Right ventricle myocardium superior (tissue), 1 donor: ENCODE measurements at regions not wholly inside any gene's neighbourhood (a gene's known extent, or its start where the extent isn't known, plus 50 kb on each side); places are given as distances from the start of the nearest gene placed in this dataset.

ENCODE experiments used
- ATAC-seq: fragments of 200-7000 bp; cut with Tn5 transposase; one replicate; pipeline ENCODE4 v1.9.1; 2020; ENCODE audit warnings: mild to moderate bottlenecking; ENCODE audit not compliant: poor library complexity
- DNase-seq: peaks from one replicate; pipeline ENCODE4 v3.0.0-alpha.2; 2020
- intact Hi-C: fragments of 100-400 bp; cut with DNase I; formaldehyde crosslinking; loops from one replicate; pipeline ENCODE4 v1.11.2; 2022
- donor health status: DM: no; HTN: yes; CAD: no; lungs with severe emphysema.

DNA sequence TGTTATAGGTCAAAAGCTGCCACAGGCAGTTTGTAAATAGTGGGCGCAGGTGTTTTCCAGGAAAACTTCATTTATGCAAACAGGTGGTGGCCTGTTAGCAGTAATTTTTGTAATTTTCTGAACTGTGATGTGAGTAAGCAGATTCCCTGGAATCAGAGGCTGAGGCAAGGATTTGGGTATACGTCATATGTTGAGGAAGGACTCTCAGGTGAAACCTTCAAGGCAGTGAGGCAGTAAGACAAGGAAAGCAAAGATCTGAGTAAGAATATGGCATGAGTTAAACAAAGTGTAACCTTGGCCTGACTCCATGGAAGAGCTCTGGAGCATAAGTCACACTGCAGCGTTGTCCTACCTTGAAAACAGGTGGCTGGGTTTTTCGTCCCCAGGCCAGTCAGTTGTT lies 291.1 kb upstream of the BTBD3 start:
- no peak for DNase-seq
- intact Hi-C loops: no loop called here
- no peak for ATAC-seq

DNA sequence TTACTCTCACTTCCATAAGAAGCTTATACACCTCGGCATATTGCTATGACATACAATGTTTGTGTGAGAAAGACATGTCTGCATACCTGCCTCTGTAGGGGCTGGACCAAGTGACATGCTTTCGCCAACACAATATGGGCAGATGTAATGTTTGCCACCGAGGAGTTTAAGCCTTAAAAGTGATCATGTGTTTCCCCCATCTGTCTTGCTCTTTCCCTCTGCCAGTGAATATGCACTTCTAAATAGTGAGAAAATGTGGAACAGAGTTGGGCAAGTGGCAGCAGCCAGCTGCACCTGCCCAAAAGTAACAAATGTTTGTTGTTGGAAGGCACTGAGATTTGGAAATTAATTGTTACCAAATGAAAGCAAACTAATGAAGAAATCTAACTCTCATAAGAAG lies 274.8 kb upstream of the BTBD3 start:
- DNase-seq: no peak
- no peak for ATAC-seq
- intact Hi-C loops: no loop called here

DNA sequence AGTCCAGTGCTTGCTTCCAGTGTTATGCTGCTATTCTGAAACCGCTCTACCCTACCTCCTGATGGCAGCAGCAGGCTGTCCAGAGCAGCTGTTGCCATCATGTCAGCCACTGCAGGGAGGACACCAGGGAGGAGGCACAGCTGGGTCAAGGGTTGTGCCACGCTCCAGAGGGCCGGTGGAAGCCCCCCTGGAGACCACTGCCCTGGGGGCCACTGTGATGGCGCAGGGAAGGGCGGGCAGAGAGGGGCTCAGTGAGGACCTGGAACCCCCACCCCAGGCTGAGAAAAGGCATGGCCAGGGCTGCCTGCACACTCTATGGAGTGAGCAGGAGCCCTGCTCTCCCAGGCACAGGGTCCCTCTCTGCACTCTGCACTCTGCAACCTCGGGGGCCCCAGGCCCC lies 271.3 kb upstream of the BTBD3 start:
- ATAC-seq: no peak
- DNase-seq: no peak
- intact Hi-C loops: no loop called here

DNA sequence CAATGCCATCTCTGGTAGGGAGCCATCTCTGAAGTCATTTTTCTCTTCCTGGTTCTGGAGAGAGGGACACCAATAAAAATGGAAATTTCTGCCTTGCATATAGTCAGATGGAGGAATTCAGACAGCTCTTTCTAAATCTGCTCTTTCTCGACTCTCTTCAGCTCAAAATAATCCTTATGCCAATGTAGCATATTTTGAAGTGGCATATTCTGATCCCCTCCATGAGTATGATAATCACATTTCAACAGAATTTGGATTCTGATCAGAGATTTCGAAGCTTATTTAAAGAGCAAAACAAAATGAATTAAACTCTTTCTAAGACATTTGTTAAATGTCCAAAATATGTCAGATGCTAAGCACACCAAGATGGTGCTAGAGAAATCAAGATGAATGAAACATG lies 267.1 kb upstream of the BTBD3 start:
- ATAC-seq: no peak
- intact Hi-C loops: no loop called here
- DNase-seq: no peak

DNA sequence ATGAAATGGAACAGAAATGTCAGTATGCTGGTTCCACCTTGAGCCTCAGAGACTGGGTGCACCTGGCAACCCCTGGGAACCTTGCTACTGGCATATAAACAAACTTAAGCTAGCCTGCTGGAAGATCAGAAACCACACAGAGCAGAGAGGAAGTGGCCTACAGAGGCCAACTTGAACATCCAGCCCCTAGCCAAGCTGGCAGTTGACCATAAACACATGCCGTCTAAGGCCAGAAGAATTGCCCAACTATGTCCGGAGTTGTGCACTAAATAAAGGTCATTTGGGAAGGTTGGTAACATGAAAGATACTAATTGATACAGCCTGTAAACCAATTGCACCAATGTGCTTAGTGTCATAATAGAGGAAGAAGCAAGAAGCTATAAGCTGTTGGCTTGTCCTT lies 266.6 kb upstream of the BTBD3 start:
- DNase-seq (no peak), ATAC-seq (no peak)
- intact Hi-C loops: no loop called here

DNA sequence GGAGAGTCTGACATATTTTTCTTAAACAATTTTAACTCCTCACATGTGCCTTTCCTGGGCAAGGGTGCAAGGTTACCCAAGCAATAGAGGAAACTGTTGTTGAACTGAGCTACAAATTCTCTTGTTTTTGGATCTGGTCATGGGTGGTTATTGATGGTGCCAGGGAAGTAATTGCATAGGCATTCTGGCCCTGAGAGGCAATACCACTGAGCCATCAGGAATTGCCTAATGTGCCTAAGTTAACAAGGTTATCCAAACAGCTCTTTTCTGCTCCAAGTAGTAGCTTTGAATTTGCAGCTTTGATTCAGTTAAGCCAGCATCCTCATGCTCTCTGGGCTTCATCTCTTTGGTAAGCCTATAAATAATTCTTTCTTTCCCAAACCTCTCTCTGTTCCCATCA lies 266.0 kb upstream of the BTBD3 start:
- ATAC-seq (no peak), DNase-seq (no peak)
- intact Hi-C loops: no loop called here

DNA sequence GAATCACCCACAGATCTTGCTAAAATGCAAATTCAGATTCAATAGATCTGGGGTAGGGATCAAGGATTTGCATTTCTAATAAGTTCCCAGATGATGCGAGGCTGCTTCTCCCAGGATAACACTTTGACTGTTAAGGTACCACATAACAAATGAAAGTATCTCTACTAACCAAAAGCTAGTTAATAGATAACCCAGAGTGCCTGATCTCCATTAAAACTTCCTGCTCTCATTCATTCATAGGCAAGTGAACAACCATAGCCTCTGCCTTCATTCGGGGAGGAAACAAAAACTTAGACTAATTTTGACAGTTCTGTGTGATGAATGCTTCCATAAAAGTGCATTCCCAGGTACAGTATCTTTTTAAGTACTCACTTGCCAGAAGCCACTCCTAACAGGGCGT lies 265.6 kb upstream of the BTBD3 start:
- no peak for DNase-seq
- no peak for ATAC-seq
- intact Hi-C loops: no loop called here

DNA sequence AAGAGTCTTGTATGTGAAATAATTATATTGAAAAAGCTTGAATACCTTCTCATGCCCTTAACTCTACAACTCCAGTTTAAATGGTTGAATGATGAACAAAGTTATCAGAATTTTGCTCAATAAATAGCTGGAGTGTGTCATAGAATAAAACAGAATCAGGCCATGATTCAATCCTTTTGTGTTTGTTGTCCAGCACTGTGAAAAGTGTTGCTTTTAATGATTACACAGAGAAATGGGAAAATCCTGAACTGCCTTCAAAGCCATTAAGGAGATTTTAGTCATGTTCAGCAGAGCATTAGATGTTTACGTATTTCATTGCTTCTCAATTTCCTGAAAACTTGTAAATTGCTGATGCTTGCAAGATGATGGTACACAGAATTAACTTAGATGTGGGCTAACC lies 262.9 kb upstream of the BTBD3 start:
- ATAC-seq (no peak), DNase-seq (no peak)
- intact Hi-C loops: no loop called here

DNA sequence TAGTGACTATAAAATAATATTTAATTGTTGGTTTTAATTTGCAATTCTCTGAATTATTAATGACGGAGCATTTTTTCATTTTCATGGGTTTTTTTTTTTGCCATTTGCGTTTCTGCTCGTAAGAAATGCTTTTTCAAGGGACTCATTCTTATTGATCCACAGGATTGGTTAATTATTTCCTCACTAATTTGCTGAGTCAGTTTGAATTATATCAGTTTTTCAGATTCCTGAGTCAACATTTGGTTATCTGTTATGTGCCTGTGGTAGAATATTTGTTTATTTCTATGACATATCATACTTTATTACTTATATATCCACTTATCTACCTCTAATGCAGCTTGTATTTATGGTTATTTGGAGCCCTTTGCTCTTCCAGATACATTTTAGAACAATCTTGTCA lies 257.0 kb upstream of the BTBD3 start:
- DNase-seq (no peak), ATAC-seq (no peak)
- intact Hi-C loops: no loop called here

DNA sequence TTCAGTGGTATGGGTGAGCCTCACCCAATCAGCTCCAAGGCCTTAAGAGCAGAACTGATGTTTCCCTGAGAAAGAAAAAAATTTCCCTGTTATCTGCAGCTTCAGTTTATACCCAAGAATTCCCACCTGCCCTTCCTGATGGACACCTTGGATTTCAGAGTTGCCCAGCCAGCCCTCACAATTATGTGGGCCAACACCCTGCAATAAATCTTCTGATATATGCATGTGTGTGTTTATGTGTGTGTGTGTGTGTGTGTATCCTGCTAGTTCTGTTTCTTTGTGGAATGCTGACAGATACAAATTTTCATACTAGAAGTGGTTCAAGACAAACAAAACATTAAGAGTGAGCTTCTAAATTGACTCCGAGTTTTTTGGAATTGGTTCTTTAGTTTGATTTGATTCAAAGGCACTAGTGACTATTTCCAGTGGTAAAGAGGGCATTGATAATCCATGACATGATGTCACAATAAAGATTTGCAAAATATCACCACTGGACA lies 246.6 kb upstream of the BTBD3 start:
- ATAC-seq (no peak), DNase-seq (no peak)
- intact Hi-C loops: no loop called here

DNA sequence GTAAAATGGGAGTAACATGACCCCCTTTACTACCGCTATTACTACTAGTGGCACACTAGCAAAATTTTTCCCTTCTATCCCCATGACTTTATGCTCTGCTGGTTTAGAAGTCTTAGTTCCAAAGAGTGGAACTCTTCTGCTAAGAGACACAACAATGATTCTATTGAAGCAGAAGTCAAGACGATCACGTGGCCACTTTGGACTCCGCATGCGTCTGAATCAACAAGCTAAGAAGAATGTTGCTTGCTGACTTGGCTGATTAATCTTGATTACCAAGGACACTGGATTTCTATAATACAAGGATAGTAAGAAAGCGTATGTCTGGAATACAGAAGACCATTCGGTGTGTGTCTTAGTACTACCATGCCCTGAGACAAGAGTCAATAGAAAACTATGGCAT lies 244.7 kb upstream of the BTBD3 start:
- DNase-seq (no peak), ATAC-seq (no peak)
- intact Hi-C loops: no loop called here

DNA sequence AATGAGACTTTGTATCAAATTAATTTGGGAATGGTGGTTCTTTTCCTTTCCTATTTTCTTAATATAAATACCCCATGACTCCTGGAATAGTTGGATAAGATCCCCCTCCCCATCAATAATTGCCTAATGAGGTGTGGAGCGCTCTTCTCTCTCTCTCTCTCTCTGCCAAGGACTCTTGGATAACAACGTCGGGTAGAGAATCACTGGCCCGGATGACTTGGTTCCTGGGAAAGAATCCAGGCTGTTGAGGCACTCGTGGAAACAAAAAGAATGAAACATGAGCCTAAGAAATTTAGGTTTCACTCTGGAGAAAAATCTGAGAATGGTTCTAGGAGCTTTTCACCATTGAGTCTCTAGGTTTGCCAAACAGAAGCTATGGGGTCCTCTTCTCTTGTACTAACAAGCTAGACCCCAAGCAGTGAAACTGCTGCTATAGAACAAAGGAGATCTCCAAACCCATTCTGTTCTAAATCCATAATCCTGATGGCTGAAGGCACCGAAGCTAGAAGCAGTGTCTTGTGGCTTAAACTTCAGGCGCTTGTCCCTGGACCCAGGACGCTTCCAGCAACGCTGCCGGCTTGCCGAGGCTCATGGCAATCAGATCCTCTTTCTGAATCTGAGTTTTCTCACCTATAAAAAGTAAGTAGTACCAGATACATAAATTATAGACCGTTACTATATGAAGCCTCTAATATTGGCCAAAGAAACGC lies 241.6 kb upstream of the BTBD3 start:
- no peak for DNase-seq
- intact Hi-C loops: no loop called here
- ATAC-seq: no peak

DNA sequence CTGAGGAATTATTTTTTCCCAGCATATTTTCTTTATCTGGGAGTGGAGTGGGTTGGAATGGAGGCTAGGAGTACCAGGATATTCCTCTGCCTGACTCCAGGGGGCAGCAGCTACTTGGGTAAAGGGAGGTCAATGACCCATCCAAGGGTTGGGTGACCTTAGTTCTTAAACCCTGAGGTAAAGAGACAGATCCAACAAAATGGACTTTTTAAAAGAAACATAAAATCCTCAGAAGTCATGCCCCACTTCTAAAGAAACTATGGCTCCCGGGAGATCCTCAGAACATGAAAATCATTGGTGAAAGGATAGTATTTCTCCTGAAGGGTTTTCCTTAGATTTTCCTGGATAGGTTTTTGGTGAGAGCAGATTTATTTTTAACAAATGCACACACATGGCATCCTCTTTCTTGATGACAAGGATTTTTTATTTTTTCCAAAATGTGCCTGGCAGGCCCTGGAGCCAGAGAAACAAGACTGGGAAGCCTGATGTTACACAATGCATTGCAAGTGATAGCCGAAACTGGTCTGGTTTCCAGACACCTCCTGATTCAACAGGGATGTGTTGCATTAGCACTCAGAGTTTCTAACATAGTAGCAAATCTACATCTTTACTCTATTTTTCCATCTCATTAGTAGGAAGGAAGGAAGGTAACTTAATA lies 240.9 kb upstream of the BTBD3 start:
- DNase-seq (no peak), ATAC-seq (peak; percentile 95)
- intact Hi-C loops: no loop called here

DNA sequence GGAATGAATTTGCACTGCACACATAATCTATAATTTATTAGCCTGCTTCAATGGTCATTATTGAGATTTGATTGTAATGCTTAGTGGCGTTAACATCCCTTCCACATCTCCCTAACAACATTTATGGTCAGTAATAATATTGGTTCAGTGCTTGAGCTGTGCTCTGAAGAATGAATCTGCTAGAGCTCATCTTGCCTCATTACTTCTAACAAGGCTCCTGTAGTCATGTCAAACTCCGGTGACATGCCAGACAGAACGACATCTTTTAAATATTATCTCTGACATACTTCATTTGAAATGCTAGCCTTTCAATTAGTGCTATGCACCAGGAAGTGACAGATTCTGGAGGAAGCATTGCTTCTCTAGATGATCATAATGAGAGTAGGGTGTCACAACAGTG lies 240.3 kb upstream of the BTBD3 start:
- ATAC-seq (no peak), DNase-seq (no peak)
- intact Hi-C loops: no loop called here

DNA sequence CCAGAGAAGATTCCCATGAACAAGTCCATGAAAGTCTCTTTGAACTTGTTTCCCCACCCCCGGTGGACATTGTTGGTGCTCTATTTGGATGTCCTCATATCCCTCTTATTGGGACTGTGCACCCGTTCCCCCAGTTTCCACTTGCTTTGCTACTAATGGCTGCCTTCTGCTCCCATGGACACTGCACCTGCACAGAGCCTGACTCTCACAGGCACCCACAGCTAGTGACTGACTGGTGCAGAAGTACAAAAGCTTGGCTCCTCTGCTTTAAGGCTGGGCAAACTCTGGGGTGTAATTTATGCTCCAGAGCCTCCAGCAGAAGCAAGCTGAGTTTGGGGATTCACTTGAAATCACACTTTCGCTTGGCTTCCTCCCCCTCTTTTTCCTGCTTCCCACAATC lies 239.9 kb upstream of the BTBD3 start:
- intact Hi-C loops: no loop called here
- no peak for ATAC-seq
- no peak for DNase-seq

DNA sequence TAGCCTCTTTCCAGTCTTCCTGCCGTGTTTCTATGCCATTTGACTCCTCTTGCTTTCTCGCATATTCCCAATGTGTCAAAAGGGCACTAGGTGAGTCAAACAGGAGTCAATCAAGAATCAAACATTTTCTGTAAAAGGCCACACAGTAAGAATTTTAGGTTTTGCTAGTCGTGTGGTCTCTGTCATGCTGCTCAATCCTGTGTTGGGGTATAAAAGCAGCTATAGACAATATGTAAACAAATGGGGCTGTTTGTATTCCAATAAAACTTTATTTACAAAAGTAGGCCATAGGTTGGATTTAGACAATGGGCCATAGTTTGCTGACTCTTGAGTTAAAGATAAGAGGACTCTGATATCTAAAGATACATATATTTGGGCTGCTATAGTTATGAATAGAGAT lies 235.4 kb upstream of the BTBD3 start:
- intact Hi-C loops: no loop called here
- ATAC-seq (no peak), DNase-seq (no peak)

DNA sequence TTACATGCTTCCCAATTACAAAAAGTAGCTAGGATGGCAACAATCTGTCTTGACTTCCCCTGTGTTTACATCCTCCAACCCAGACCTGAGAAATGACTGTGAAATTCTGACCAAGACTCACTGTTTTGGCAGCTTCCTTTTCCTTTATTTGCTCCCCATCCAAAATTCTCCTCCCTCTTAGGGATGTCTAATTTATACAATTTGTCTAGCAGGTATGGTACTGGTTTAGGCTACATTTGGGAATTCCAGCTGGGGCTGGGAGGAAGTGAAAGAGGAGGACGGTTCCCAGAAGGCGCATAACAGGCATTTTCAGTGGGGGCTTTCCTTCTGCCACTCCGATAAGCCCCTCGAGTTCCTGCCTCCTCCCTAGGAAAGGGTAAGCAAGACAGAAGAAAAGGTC lies 231.5 kb upstream of the BTBD3 start:
- DNase-seq (no peak), ATAC-seq (no peak)
- intact Hi-C loops: no loop called here

DNA sequence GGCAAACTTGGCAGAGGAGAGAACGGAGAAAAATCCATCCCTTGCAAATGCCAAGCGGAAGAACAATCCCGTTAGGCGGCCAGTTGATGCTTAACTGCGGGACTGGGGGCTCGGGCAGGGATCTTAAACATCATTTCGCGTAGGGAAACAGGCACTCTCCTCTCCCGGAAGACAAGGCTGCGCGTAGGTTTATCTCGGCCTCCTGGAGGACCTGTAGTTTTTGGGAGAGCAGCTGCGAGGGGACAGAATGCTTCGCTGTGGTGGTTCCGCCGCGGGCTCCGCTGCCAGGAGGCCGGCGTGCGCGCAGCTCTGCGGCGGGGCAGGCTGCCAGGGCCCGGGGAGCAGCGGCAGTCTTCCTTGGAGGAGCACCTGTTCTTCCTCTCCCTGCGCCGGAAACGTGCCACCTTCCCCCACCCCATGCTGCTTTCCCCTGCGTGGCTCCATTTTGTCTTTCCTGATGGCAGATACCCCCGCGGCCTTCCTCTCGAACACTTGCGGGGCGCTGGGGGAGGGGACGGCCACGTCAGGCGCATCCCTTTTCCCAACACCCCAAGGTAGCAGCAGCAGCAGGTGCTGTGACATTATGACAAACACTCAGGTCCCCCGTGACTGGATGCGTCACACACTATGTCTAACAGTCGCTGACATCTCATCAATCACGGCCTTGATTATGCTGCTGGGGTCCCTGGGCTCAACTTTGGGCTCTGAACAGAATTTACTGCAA lies 230.7 kb upstream of the BTBD3 start:
- ATAC-seq (peak; percentile 76), DNase-seq (peak; percentile 59)
- intact Hi-C loops: no loop called here

DNA sequence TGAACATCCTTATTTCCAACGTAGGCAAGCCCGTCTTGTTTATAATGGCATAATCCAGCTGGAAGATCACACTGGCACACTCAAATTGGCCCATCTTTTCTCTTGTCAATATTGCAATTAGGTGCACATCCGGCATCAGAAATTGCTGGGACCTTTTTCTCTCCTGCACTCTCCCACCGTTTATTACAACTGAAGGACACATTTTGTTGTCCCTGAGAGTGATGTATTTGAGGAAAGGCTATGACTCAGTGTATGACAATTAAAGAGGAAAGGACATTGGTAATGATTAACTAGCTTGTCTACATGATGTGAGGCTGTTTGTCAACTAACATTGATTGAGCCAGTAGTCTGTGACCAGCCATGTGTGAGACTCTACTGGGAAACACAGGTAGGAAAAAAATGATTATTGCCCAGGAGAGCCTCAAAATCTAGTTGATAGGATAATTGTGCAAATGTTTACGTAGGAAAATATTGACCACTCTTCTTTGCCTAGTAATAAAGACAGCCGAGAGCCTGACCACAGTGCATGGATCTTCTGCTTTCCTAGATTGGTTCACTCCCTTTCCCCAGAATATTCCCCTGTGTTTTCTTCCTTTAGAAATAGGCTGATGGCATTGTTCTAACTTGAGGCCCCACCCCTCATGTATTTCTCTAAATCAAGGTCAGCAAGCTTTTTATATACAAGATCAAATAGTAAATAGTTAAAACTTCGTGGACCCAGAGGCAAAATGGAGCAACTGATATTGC lies 230.0 kb upstream of the BTBD3 start:
- intact Hi-C loops: no loop called here
- ATAC-seq: no peak
- no peak for DNase-seq

DNA sequence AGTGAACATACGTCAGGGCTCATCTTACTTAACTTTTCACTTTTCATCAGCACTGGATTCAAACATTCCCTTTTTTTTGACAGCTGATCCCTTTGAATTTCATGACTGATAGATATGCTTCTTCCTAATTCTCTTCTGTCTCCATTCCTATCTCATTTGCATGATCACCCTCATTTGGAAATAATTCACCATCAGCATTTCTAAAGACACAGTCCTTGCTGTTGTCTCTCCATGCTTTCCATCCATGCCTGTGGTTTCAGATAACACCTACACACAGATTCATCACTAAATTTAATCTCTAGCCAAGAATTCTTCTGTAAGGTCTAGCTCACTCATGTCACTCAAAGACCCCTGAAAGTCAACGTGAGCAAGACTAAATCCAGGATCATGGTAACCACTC lies 228.4 kb upstream of the BTBD3 start:
- ATAC-seq: no peak
- intact Hi-C loops: no loop called here
- no peak for DNase-seq
